ENCODE measurements at regions not wholly inside any gene's neighbourhood (a gene's known extent, or its start where the extent isn't known, plus 50 kb on each side); places are given as distances from the start of the nearest gene placed in this dataset.
"Not testable (repeated sequence)": the region's sequence is repeated elsewhere in the genome, so short reads cannot be mapped to it uniquely, and the experiment has no call there.

GRCh38 chr7:92945840-92946239 lies 109.5 kb upstream of the CDK6 start:
- CTCF ChIA-PET: no interaction called here
- POLR2A ChIA-PET: no interaction called here
- no peak for DNase-seq (ENCODE audit: extremely low spot score)
- TF ChIP-seq, protein P1, sequence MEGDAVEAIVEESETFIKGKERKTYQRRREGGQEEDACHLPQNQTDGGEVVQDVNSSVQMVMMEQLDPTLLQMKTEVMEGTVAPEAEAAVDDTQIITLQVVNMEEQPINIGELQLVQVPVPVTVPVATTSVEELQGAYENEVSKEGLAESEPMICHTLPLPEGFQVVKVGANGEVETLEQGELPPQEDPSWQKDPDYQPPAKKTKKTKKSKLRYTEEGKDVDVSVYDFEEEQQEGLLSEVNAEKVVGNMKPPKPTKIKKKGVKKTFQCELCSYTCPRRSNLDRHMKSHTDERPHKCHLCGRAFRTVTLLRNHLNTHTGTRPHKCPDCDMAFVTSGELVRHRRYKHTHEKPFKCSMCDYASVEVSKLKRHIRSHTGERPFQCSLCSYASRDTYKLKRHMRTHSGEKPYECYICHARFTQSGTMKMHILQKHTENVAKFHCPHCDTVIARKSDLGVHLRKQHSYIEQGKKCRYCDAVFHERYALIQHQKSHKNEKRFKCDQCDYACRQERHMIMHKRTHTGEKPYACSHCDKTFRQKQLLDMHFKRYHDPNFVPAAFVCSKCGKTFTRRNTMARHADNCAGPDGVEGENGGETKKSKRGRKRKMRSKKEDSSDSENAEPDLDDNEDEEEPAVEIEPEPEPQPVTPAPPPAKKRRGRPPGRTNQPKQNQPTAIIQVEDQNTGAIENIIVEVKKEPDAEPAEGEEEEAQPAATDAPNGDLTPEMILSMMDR (IDR thresholded peaks at IDR 0.05; ENCODE audit: control extremely low read depth, extremely low read depth, low read depth, missing control alignments): no peak

GRCh38 chr7:92944633-92945032 lies 108.3 kb upstream of the CDK6 start:
- ChIA-PET POLR2A (no interaction called here), CTCF (no interaction called here)
- TF ChIP-seq, protein P1 (IDR thresholded peaks at IDR 0.05; ENCODE audit: control extremely low read depth, extremely low read depth, low read depth, missing control alignments): no peak
- DNase-seq (ENCODE audit: extremely low spot score): no peak

- DNase-seq (ENCODE audit: extremely low spot score); POLR2A ChIA-PET: not testable (repeated sequence)
- CTCF ChIA-PET: interaction anchor here (1.2 to 1.4 kb wide), 2 partner anchors 10 to 14 kb away, joined by 3 read pairs; no protein-coding TSS in a partner anchor
Observed at GRCh38 chr7:92942706-92943105, 106.3 kb upstream of the CDK6 start.

DNA sequence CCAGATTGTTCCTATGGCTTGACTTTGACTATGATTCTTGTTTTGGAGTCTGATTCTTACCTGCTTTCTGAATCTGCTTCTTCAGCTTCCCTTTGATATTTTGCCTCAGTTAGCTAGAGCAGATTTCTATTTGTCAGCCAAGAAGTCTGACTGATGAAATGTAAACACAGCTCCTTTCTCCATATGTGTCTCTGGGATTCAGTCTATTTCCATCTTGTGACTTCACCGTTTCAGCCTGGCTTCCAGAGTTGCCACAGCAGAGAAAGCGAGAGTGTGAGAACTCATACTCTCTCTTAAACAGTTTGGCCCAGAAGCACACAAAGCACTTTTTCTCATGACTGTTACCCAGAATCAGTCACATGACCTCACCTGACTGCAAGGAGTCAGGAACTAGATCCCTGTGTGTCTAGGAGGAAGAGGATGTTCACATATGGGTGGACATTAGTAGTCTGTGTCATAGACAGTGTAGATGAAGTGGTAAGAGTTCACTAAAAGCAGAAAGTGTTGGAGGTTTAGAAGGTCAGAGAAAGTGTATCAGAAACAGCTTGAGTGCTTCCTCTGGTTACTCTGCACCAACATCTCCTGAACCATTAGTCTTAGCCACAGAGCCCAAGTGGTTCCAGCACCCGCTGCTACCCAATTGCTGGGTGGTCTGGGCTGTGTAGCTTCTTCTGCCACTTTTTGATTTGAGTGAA lies 103.4 kb upstream of the CDK6 start:
- DNase-seq (ENCODE audit: extremely low spot score): no peak
- CTCF ChIA-PET: interaction anchor here (1.1 to 1.7 kb wide), 3 partner anchors 10 to 16 kb away, joined by 3 to 4 read pairs (median 3); no protein-coding TSS in a partner anchor

GRCh38 chr7:92934096-92934495 lies 97.7 kb upstream of the CDK6 start:
- ChIA-PET POLR2A (no interaction called here), CTCF (interaction anchor here (1.0 kb wide), 1 partner anchor 237 kb away, joined by 3 read pairs; no protein-coding TSS in a partner anchor)
- TF ChIP-seq, protein P1 (IDR thresholded peaks at IDR 0.05; ENCODE audit: control extremely low read depth, extremely low read depth, low read depth, missing control alignments): no peak
- DNase-seq (ENCODE audit: extremely low spot score): no peak

More for the DNA sequence above, 103.4 kb upstream of the CDK6 start:
- TF ChIP-seq, protein P1 (IDR thresholded peaks at IDR 0.05; ENCODE audit: control extremely low read depth, extremely low read depth, low read depth, missing control alignments): no peak
- POLR2A ChIA-PET: no interaction called here

DNA sequence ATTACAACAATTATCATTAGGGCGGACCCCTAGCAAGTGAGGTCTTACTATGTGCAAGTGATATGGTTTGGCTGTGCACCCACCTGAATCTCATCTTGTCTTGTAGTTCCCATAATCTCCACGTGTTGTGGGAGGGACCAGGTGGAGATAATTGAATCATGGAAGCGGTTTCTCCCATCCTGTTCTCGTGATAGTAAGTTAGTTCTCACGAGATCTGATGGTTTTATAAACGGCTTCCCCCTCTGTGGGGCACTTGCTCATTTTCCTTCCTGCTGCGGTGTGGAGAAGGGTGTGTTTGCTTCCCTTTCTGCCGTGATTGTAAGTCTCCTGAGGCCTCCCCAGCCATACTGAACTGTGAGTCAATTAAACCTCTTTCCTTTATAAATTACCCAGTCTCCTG lies 96.1 kb upstream of the CDK6 start:
- no peak for DNase-seq (ENCODE audit: extremely low spot score)
- CTCF ChIA-PET: no interaction called here
- TF ChIP-seq, protein P1 (IDR thresholded peaks at IDR 0.05; ENCODE audit: control extremely low read depth, extremely low read depth, low read depth, missing control alignments): no peak
- POLR2A ChIA-PET: interaction anchor here (0.6 kb wide), 1 partner anchor 16 kb away, joined by 4 read pairs; no protein-coding TSS in a partner anchor

DNA sequence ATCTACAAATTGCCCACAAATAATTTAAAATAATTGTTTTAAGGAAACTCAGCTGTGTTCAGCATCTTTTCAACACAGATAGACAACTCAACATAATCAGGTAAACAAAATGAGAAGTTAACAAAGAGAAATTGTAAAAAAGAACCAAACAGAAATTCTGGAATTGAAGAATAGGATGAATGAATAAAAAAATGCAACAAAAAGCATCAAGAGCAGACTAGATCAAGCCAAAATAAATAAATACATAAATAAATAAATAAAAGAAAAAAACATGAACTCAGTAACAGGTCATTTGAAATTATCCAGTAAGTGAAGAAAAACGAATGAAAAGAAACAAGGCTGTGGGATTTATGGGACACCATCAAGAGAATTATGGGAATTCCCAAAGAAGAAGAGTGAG lies 94.0 kb upstream of the CDK6 start:
- POLR2A ChIA-PET: no interaction called here
- CTCF ChIA-PET: interaction anchor here (0.8 kb wide), 2 partner anchors 15 to 118 kb away, joined by 3 read pairs; no protein-coding TSS in a partner anchor
- DNase-seq (ENCODE audit: extremely low spot score): no peak
- TF ChIP-seq, protein P1 (IDR thresholded peaks at IDR 0.05; ENCODE audit: control extremely low read depth, extremely low read depth, low read depth, missing control alignments): no peak
